ENCODE measurements at regions not wholly inside any gene's neighbourhood (a gene's known extent, or its start where the extent isn't known, plus 50 kb on each side); places are given as distances from the start of the nearest gene placed in this dataset.

DNA sequence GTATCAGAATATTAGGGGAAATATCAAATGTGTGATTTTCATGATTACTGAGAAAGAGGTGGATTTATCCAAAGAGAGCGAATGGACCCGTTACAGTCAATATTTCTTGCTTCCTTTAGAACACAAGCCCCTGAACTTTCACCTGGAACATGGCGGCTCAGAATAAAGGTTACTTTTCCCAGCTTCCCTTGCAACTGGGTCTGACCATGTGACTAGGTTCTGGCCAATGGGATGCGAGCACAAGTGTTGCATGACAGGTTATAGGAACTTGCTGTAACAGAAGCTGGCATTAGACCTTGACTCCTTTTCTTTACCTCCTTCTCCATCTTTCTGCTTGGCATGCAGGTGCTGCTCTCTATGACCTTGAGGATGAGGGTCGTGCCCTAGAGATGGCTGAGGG is 556.1 kb downstream of the TYW1 start:
- no peak for ATAC-seq (replicated peaks; ENCODE audit: extremely low read depth, poor library complexity, severe bottlenecking)
- Mint-ChIP-seq H3K4me1 (no peaks in the 10 kb centered on the region), H3K36me3 (ENCODE audit: insufficient read depth) (peaks cover 2% of the 10 kb centered on the region), H3K27me3 (no peaks in the 10 kb centered on the region), H3K27ac (ENCODE audit: low read depth) (no peak overlapping the region), H3K4me3 (no peak overlapping the region), H3K9me3 (peaks cover 6% of the 10 kb centered on the region)
- DNase-seq (ENCODE audit: low spot score in 2 of 2): no peak

DNA sequence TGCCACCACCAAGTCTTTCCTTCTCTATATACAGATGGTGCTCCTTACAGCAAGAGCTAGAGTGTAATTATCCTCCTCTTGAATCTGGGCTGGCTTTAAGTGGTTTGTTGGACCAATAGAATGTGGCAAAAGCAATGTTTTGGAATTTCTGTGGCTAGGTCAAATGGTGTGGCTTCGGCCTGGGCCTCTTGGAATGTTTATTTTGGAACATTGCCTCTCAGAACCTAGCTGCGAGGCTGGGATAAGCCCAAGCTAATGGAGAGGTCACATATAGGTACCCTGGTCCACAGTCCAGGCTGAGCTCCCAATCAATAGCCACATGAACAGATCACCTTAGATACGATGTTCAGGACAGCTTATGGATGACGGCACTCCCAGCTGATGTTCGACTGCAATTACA is 556.7 kb downstream of the TYW1 start:
- Mint-ChIP-seq H3K4me1 (no peaks in the 10 kb centered on the region), H3K27ac (ENCODE audit: low read depth) (no peak overlapping the region), H3K4me3 (no peak overlapping the region), H3K27me3 (no peaks in the 10 kb centered on the region), H3K36me3 (ENCODE audit: insufficient read depth) (peaks cover 2% of the 10 kb centered on the region), H3K9me3 (peaks cover 6% of the 10 kb centered on the region)
- ATAC-seq (replicated peaks; ENCODE audit: extremely low read depth, poor library complexity, severe bottlenecking) (no peak), DNase-seq (ENCODE audit: low spot score in 2 of 2) (no peak)

DNA sequence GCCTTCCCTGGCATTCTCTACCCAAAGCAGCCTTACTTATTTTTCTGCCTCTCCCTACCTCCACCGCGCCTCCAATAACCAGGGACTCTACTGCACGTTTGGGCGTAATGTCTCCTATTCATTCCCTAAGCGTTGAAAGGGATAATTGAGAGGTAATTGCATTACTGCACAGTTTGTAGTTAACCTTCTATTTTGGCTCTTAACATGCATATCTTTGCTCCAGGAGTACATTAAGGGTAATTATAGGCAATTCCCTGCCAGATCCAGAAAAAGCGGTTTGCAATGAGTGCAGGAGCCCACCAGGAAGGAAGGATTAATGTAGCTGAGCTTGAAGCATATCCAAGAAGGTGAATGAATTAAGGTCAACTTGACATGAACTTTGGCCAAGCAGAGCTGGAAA is 558.4 kb downstream of the TYW1 start:
- Mint-ChIP-seq H3K27ac (ENCODE audit: low read depth) (no peak overlapping the region), H3K27me3 (no peaks in the 10 kb centered on the region), H3K9me3 (peaks cover 16% of the 10 kb centered on the region), H3K4me3 (no peak overlapping the region), H3K4me1 (no peaks in the 10 kb centered on the region), H3K36me3 (ENCODE audit: insufficient read depth) (peaks cover 2% of the 10 kb centered on the region)
- DNase-seq (ENCODE audit: low spot score in 2 of 2) (no peak), ATAC-seq (replicated peaks; ENCODE audit: extremely low read depth, poor library complexity, severe bottlenecking) (no peak)

DNA sequence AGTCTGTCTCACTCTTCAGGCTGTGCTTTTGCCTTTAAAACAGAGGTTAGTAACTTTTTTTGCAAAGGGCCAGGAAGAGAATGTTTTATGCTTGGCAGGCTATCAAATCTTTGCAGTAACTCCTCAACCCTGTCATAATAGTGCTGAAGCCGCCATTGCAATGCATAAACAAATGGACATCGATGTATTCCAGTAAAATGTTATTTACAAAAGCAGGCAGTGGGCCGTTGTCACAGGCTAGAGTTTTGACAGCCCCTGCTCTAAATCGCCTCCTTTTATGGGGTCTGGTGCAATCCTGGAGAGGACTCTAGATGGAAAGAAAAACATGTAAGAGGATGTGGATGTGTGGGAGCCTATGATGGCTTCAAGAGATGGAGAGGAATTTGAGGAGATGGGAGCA is 568.3 kb downstream of the TYW1 start:
- Mint-ChIP-seq H3K27ac (ENCODE audit: low read depth) (no peak overlapping the region), H3K4me3 (no peak overlapping the region), H3K4me1 (no peaks in the 10 kb centered on the region), H3K36me3 (ENCODE audit: insufficient read depth) (no peaks in the 10 kb centered on the region), H3K9me3 (peaks cover 2% of the 10 kb centered on the region), H3K27me3 (no peaks in the 10 kb centered on the region)
- DNase-seq (ENCODE audit: low spot score in 2 of 2) (no peak), ATAC-seq (replicated peaks; ENCODE audit: extremely low read depth, poor library complexity, severe bottlenecking) (no peak)

DNA sequence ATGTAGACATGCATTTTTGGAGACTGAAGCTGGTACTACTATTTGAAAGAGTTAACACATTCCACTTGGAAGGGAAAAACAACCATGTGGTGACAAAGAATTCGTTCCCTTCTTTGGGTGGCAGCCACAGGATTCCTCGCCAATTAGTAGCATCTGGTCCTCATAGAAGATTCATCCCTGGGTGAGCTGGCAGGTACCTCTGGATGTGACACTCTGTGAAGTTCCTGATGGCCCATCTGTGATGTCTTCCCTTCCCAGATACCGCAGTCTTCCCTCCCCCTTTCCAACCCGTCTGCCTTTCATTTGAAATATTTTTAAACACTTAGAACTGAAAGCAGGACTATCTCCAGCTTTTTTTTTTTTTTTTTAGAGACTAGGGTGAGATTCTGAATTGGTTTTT is 569.5 kb downstream of the TYW1 start:
- DNase-seq (ENCODE audit: low spot score in 2 of 2) (no peak), ATAC-seq (replicated peaks; ENCODE audit: extremely low read depth, poor library complexity, severe bottlenecking) (no peak)
- Mint-ChIP-seq H3K4me3 (no peak overlapping the region), H3K4me1 (no peaks in the 10 kb centered on the region), H3K36me3 (ENCODE audit: insufficient read depth) (no peaks in the 10 kb centered on the region), H3K9me3 (no peaks in the 10 kb centered on the region), H3K27ac (ENCODE audit: low read depth) (no peak overlapping the region), H3K27me3 (no peaks in the 10 kb centered on the region)

DNA sequence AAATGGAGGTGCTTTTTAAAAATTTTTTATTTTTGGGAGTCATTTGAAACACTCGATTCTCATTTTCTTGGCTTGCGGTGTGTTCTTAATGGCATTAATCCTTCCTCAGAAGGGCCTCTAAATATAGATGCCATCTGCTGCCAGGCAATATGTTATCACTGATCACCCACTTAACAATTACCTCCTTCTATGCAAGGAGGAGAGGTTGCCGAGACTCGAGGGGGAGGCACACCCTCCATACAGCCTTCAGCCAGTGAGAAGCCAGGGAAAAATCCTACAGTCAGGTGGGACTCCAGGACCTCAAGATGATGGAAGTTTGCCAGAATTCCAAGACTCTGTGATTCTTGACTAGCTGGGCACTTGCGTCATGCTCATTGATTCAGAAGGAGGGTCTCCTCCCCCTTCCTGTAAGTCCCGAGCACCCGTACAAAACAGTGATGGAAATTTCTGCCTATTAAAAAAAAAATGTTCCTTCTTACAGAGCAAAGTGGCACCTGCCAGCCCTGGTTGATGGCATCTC is 574.5 kb downstream of the TYW1 start:
- H3K4me1 Mint-ChIP-seq: no peaks in the 10 kb centered on the region
- ATAC-seq (replicated peaks; ENCODE audit: extremely low read depth, poor library complexity, severe bottlenecking): no peak
- no peak for DNase-seq (ENCODE audit: low spot score in 2 of 2)
- H3K27me3 Mint-ChIP-seq: no peaks in the 10 kb centered on the region
- H3K9me3 Mint-ChIP-seq: no peaks in the 10 kb centered on the region
- no peak overlapping the region for H3K4me3 Mint-ChIP-seq
- H3K36me3 Mint-ChIP-seq (ENCODE audit: insufficient read depth): no peaks in the 10 kb centered on the region
- H3K27ac Mint-ChIP-seq (ENCODE audit: low read depth): no peak overlapping the region

DNA sequence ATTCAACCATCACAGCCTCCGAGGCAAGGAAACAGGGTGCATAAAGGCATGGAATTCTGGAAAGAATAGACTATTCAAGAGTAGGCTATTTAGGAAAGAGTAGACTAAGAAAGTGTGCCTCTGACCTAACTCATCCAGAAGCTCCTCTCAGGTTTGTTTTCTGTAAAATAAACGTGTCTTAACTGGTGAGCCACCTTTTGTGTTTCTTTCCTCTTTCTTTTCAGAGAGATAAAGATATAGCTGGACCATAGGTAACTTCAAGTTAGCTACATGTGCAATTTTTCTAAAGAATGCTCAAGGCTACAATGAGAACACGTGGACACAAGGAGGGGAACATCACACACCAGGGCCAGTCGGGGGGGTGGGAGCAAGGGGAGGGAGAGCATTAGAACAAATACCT is 577.0 kb downstream of the TYW1 start:
- no peak overlapping the region for H3K27ac Mint-ChIP-seq (ENCODE audit: low read depth)
- no peak for DNase-seq (ENCODE audit: low spot score in 2 of 2)
- H3K27me3 Mint-ChIP-seq: no peaks in the 10 kb centered on the region
- no peaks in the 10 kb centered on the region for H3K36me3 Mint-ChIP-seq (ENCODE audit: insufficient read depth)
- no peaks in the 10 kb centered on the region for H3K4me1 Mint-ChIP-seq
- H3K4me3 Mint-ChIP-seq: no peak overlapping the region
- no peak for ATAC-seq (replicated peaks; ENCODE audit: extremely low read depth, poor library complexity, severe bottlenecking)
- no peaks in the 10 kb centered on the region for H3K9me3 Mint-ChIP-seq

DNA sequence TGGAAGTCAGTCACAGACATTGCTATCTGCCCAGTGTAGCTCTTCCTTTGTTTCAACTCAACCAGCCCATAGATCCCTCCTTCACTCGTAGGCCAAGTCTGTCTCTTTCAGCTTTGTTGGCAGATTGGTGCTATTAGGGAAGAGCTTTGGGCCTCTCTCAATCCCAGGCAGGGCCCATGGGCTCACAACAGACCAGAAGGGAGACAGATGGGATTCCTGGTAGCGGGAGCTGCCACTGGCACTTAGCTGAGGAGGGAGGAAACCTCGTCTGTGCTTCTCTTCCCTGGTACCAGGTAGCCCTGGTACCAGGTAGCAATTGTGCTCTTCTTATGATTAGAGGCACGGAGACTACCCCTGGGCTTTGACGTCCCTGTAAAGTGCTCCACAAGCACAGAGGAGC is 592.0 kb downstream of the TYW1 start:
- no peak for DNase-seq (ENCODE audit: low spot score in 2 of 2)
- Mint-ChIP-seq H3K4me3 (no peak overlapping the region), H3K27ac (ENCODE audit: low read depth) (no peak overlapping the region), H3K27me3 (no peaks in the 10 kb centered on the region), H3K4me1 (no peaks in the 10 kb centered on the region), H3K36me3 (ENCODE audit: insufficient read depth) (no peaks in the 10 kb centered on the region), H3K9me3 (peaks cover 32% of the 10 kb centered on the region)
- ATAC-seq (replicated peaks; ENCODE audit: extremely low read depth, poor library complexity, severe bottlenecking): no peak

DNA sequence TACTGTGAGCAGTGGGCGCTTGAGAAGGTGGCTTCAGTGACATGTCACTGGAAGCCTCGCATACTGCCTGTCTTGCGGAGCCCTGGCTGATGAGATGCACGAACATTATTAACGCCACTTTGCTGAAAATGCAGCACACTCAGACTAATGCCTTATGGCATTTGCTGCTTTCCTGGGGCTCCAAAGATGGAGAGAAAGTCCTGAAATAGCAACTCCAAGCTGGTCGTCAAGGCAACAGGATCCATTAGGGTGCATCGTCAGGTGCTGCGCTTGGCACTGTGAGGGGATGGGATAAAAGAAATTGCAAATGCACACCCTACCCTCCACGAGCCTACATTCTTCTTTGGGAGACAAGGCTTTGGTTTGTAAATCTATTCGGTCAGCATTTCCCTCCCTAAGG is 592.5 kb downstream of the TYW1 start:
- H3K27me3 Mint-ChIP-seq: no peaks in the 10 kb centered on the region
- DNase-seq (ENCODE audit: low spot score in 2 of 2): no peak
- no peak overlapping the region for H3K27ac Mint-ChIP-seq (ENCODE audit: low read depth)
- ATAC-seq (replicated peaks; ENCODE audit: extremely low read depth, poor library complexity, severe bottlenecking): no peak
- H3K4me3 Mint-ChIP-seq: no peak overlapping the region
- no peaks in the 10 kb centered on the region for H3K36me3 Mint-ChIP-seq (ENCODE audit: insufficient read depth)
- H3K9me3 Mint-ChIP-seq: peaks cover 29% of the 10 kb centered on the region
- no peaks in the 10 kb centered on the region for H3K4me1 Mint-ChIP-seq

DNA sequence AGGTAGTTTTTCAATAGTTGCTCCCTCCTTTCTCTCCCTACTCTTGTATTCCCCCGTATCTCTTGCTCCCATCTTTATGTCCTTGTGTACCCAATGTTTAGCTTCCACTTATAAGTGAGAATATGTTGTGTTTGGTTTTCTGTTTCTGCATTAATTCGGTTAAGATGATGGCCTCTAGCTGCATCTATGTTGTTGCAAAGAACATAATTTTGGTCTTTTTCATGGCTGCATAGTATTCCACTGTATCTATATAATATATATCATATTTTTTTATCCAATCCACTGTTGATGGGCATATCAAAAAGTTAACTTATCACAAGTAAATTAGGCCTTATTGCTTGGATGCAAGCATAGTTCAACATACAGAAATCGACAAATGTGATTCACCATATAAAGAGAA is 594.0 kb downstream of the TYW1 start:
- no peak for ATAC-seq (replicated peaks; ENCODE audit: extremely low read depth, poor library complexity, severe bottlenecking)
- H3K27me3 Mint-ChIP-seq: no peaks in the 10 kb centered on the region

DNA sequence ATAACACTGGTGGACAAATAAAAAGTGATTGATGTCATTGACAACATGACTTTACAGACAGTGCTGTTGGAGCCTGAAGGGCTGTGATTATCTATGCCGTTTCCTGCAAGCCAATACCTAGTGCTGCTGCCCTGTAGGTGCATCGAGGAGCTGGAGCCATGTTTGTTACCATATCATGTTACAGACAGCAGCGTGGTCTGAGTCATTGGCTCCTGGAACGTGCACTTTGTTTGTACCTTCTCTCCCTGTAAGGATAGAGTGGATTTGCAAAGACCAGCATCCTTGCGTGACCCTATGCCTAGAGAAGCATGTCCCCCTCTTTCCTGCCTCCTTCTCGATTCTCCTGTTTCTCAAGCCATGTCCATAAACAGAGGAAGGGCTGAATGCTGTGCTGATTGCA is 597.2 kb downstream of the TYW1 start:
- Mint-ChIP-seq H3K27me3 (no peaks in the 10 kb centered on the region), H3K4me3 (no peak overlapping the region), H3K9me3 (peaks cover 25% of the 10 kb centered on the region), H3K4me1 (no peaks in the 10 kb centered on the region), H3K27ac (ENCODE audit: low read depth) (no peak overlapping the region), H3K36me3 (ENCODE audit: insufficient read depth) (no peaks in the 10 kb centered on the region)
- DNase-seq (ENCODE audit: low spot score in 2 of 2): no peak
- ATAC-seq (replicated peaks; ENCODE audit: extremely low read depth, poor library complexity, severe bottlenecking): no peak

More for the DNA sequence above, 594.0 kb downstream of the TYW1 start:
- Mint-ChIP-seq H3K27ac (ENCODE audit: low read depth) (no peak overlapping the region), H3K9me3 (peaks cover 25% of the 10 kb centered on the region), H3K36me3 (ENCODE audit: insufficient read depth) (no peaks in the 10 kb centered on the region), H3K4me1 (no peaks in the 10 kb centered on the region), H3K4me3 (no peak overlapping the region)
- no peak for DNase-seq (ENCODE audit: low spot score in 2 of 2)

DNA sequence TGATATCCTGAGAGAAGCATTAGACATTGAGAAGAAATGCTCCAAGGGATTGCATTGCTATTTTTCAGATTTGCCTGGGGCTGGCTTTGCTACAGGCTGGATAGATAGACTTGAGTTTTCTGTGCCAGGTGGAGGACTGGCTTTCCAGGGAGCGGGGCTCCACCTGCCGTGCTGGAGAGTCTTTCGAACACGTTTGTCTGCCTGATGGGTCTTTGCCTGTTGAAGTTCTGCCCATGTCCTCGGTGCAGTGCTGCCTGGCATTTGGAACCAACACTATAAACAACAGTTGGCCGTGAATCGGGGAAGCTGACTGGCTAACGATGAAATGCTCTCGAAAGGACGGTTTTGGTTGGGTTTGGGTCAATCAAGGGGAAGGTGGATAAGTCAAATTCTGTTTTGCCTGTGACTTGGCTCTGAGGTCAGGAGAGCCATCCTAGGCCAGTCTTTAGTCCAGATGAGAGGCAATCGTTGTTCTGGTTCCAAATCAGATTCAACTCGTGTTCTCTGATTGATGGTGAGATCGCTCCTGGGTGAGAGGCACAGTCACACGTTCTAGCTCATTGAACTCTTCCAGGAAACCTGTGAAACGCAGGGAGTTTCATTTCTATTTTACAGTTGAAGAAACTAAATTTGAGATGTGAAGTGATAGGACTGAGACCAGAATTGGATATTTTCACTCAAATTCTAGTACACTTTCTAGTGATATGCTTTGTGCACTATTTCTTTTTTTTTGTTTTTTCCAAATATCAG is 599.0 kb downstream of the TYW1 start:
- H3K27me3 Mint-ChIP-seq: no peaks in the 10 kb centered on the region
- no peak overlapping the region for H3K4me3 Mint-ChIP-seq
- ATAC-seq (replicated peaks; ENCODE audit: extremely low read depth, poor library complexity, severe bottlenecking): no peak
- H3K36me3 Mint-ChIP-seq (ENCODE audit: insufficient read depth): no peaks in the 10 kb centered on the region
- no peaks in the 10 kb centered on the region for H3K4me1 Mint-ChIP-seq
- peaks cover 14% of the 10 kb centered on the region for H3K9me3 Mint-ChIP-seq
- H3K27ac Mint-ChIP-seq (ENCODE audit: low read depth): no peak overlapping the region
- no peak for DNase-seq (ENCODE audit: low spot score in 2 of 2)

DNA sequence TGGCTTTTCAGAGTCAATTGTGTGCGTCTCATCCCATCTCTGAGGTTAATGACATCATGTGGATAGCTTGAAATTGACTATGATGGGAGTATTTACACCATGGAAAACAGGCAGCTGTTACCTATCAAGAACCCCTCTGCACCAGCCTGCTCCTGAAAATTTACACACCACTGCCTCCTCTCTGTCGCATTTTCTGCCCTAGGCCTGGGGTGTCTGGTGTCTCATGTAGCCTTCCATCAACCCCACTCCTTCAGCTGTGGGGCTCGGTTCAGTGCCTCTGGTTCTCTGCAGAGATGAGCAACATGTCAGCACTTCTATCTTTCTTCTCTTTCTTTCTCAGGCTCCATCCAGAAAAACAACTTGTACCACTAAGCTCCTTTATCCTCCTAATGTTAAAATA is 600.5 kb downstream of the TYW1 start:
- Mint-ChIP-seq H3K4me1 (no peaks in the 10 kb centered on the region), H3K9me3 (peaks cover 11% of the 10 kb centered on the region), H3K4me3 (no peak overlapping the region), H3K36me3 (ENCODE audit: insufficient read depth) (no peaks in the 10 kb centered on the region), H3K27me3 (no peaks in the 10 kb centered on the region), H3K27ac (ENCODE audit: low read depth) (no peak overlapping the region)
- DNase-seq (ENCODE audit: low spot score in 2 of 2): no peak
- no peak for ATAC-seq (replicated peaks; ENCODE audit: extremely low read depth, poor library complexity, severe bottlenecking)

All from central memory CD8-positive, alpha-beta T cell (primary cell).